ENCODE measurements at regions not wholly inside any gene's neighbourhood (a gene's known extent, or its start where the extent isn't known, plus 50 kb on each side); places are given as distances from the start of the nearest gene placed in this dataset.

DNA sequence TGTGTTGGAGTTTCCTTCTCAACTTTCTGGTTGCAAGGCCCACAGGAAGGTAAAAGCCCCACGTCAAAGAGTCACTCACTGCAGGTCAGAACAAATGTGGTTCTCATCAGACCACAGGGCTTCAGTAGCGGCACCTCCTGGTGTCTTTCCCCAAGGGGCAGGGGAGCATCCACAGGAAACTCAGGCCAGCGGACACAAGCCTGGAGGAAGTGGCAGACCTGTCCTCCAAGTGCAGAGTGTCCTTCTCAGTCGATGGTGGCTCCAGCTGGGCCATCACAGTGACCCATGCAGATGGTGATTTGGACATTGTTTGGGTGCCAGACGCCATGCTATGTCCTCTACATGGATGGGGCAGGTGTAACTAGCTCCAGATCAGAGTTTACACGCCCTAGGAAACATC lies 84.9 kb downstream of the ACKR3 start:
- no peak for DNase-seq (ENCODE audit: low read depth in 2 of 2)

DNA sequence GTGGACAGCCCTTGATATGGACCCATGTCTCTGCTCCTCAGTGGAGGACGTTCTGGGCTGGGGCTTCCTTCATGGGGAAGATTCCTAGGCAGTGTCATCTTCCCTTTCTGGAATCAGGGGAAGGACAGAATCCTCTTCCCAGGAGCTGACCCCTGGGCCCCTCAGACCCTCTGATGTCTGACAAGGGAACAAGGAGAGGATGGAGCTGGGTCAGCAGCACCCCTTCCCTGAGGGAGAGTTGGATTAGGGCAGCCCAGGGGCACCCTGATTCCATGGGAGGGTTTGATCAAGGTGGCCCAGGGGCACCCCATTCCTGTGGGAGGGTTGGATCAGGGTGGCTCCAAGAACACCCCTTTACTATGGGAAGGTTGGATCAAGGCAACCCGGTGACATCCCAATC lies 86.5 kb downstream of the ACKR3 start:
- no peak for DNase-seq (ENCODE audit: low read depth in 2 of 2)

DNA sequence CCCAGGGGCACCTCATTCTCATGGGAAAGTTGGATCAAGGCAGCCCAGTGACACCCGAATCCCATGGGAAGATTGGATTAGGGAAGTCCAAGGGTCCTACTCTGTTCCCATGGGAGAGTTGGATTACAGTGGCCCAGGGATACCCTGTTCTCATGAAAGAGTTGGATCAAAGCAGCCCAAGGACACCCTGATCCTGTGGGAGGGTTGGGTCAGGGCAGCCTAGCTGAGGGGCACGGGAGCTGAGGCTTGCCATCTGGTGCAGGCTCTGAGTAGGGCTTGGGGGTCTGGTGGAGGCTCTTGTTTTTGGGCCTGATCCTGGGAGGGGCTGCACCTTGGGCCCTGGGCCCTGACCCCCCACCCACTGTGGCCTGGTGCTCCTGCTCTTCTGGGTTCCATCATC lies 87.1 kb downstream of the ACKR3 start:
- no peak for DNase-seq (ENCODE audit: low read depth in 2 of 2)

DNA sequence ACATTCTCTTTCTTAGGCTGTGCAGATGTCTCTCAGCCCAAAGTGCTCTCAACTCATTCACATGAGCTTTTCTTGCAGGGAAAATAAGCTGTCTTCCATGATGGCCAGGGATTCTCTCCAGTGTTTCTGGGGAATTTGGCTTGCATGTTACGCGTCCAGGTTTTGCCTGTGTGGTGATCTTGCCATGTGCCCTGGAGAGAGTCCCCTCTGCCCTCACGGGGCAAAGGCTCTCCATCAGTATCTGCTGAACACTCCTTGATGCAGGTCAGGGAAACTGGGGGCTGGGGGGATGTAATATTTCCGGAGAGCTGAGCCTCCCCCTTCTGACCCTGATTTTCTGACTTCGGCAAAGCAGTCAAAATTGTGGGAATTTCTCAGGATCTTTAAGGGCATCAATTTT lies 87.6 kb downstream of the ACKR3 start:
- no peak for DNase-seq (ENCODE audit: low read depth in 2 of 2)

DNA sequence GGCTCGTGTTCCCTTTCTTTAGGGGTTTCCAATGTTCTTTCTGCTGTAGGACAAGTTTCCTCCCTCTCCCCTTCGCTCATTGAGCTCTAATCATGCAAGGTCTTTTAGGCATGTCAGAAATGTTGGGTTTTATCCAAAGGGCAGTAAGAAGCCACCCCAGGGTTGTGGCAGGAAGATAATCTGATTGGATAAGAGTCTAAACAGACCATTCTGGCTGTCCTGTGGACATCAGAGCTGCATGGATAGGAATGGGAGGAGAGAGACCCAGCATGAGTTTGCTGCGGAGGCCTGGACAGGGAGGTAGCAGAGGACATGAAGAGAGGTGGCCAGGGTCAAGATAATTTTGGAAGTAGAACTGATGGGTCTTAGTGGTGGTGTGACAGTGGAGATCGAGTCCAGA lies 88.2 kb downstream of the ACKR3 start:
- no peak for DNase-seq (ENCODE audit: low read depth in 2 of 2)

DNA sequence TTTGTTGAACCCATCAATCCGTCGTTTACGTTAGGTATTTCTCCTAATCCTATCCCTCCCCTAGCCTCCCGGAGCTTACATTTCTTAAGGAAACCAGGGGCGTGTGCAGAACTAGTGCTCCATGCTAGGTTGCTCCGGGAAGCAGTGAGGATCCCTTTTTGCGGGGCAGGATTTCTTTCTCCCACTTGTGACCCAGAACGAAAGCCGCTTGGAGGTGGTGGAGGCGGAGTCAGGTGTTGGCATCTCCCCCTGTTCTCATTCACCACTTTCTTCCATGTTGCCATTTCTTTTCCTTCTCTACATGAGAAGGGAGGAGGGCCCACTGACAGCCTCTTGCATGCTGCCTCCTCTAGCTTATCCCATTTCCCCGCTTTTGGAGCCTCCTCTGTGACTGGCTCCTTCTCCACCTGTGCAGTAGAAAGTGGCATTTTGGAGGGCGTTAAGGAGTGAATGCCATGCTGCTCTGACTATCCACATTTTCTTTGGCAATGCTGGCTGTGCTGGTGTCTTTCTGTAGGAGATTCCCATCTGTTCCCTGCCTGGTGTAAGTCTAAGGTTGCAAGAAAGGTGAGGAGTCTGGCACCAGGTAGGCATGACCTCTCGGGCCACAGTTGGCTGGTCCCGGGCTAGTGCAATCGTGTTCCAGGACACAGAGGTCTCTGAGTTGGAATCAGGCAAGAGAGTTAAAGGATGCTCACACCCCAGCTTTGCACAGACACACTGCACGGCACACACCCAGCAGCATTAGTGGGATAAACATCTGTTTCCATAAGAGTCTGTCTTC lies 89.5 kb downstream of the ACKR3 start:
- DNase-seq (ENCODE audit: low read depth in 2 of 2) = no peak

DNA sequence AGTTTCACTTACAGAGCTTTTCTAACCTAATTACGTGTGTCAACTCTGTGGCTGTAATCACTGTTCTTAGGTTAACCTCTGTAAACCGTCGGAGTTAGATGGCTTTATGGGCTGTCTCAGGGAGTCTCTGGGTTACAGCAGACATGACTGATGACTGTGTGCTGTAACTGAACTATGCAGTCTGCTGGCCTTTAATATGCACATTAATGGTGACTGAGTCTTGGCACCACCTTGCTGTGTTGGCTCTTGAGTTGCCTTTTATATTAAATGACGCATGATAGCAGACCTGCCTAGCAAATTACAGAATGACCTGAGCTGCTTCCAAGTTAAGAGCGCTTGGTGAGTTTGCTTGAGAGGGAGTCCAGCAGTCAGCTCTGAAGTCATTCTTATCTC lies 90.1 kb downstream of the ACKR3 start:
- DNase-seq (ENCODE audit: low read depth in 2 of 2) = no peak

DNA sequence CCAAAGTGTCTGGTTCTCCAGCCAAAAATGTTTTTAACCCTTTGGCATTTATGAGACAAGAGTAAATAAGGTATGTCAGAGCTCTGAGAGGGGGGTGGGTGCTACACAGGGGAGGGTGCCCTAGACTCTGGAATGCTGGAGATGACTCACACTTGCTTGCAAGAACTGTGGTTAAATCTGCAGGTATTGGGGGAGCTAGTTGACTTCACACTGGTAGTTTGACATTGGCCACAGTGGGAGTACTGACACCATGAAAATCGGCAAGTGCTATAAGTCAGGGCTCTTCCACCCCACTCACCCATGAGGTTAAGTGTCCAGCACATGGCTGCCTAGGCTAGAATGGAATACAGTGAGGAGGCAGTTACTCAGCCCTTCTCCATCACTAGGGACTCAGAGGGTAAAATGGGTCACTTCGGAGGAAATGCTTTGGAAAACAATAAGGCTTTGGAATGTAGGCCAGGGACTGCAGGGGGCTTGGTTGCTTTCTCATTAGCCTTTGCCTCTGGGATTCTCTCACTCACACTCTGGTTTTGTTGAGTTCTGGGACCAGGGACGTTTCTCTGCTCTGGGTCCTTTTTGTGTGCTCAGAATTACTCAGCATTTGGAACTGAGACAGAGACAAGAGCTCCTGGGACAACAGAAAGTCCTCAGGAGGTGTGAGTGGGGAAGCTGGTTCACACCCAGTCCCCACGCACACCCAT lies 91.6 kb downstream of the ACKR3 start:
- DNase-seq (ENCODE audit: low read depth in 2 of 2) = no peak

DNA sequence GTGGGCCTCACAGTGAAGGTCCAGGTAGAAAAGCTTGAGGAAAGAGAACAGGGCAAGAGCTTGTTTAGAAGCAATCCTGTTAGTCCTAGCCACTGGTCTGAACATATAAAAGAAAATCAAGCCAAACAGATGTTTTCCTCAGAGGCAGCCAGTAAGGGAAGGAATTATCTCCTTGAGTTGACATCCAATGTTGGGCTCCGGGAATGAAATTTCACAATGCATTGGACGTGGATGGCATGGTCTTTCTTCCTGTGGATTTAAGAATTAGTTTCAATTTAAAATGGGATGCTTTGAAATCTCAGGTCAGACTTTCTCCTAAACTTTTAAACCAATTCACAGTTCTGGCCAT lies 92.1 kb downstream of the ACKR3 start:
- no peak for DNase-seq (ENCODE audit: low read depth in 2 of 2)

DNA sequence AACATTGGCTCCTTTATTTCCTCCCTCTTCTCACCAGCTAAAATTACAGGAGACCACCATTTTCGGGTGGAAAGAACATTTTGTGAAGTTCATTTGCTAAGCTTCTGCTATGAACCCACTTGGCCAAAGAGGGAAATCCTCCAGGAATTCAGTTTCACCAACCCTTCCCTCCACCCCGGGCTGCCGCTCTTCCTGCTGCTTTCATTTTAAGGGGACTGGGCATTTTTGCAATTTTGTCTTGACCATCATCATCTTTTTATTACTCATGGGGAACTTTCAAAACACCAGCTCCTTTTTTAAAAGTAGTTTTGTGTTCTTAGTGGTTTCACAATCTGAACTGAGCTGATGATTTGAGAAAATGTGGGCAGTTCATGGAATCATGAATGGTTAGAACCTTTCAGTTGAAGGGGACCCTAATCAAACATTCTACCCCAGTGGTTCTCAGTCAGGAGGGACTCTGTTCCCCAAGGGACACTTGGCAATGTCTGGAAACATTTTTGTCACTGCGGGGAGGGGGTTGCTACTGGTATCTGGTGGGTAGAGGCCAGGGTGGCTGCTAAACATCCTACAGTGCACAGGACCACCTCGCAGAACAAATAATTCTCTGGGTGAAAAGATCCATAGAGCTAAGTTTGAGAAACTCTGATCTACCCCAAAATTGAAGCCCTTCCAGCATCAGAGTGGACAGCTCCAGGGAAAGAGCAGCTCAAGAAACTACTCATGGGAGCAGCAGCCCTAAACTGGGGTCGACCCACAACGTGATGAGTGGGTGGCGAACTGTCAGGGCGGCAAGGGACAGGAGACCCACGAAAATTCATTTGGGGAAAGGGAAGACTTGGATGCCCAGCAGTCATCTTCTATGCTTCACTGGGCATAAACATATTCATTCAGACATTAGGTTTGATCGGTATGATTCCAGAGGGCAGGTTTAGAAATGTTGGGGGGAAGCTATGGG lies 92.9 kb downstream of the ACKR3 start:
- no peak for DNase-seq (ENCODE audit: low read depth in 2 of 2)

DNA sequence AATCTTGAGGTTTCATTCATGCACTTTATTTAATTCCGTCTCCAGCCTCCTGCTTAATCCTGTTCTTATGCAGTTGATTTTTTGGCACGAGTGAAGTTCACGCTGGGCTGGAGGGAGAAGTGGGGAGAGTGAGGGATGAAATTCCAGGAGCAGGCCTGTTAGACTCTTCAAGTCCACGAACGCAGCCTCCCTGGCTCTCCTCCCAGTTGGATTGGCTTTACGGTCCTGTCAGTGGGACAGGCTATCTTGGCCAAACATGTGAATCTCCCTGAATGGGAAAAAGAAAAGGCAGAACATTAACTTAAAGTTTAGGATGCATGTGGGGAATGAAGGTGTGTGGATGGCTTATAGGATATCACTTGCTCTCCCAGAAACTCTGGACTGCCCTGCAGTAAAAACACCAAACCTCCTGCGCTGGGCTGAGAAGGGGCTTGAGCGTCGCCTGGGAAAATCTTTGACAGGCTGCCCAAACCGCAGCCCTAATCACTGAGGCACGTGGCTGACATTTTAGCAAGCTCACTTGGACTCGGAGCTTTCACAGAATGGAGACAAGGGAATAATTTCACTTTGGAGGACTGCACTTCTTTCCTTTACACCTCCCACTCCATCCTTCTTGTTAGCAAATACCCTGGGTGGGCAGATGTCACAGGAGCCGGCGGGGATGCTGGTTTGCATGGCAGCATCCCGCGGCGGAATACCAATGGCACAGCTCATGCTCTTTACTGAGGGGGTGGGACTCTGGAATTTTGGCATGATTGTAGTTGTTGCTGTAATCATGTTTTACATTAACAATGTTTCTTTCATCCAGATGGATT lies 93.9 kb downstream of the ACKR3 start:
- DNase-seq (ENCODE audit: low read depth in 2 of 2) = no peak

DNA sequence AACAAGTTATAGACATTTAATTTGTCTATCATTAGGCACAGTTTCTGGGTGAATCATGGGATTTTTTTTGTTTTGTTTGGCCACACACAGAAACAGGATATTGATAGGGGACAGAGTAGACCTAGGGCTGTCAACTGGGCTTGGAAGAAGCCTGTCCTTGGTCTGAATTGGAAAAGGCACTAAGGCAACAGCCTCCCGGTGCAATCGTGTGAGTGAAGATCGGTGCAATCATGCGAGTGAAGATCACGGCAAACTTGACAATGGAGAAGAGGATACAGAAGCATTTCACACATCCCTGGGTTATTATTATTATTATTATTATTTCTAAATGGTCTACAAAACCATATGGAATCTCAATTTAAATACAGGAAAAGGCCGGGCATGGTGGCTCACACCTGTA lies 94.5 kb downstream of the ACKR3 start:
- DNase-seq (ENCODE audit: low read depth in 2 of 2) = no peak

DNA sequence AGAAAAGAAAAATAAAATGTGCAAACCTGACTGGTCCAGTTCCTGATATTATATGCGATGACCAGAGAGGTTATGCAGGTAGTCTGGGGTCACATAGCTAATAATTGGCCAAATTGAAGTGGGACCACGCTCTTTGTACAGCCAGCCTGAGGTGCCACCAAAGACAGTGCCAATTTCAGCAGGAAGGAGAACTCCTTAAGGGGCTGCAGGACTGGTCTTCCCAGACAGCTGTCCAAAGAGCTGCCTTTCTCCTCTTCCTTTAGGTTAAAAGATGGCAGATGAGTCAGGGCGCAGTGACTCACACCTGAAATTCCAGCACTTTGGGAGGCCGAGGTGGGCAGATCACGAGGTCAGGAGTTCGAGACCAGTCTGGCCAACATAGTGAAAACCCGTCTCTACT lies 95.5 kb downstream of the ACKR3 start:
- DNase-seq (ENCODE audit: low read depth in 2 of 2) = no peak

DNA sequence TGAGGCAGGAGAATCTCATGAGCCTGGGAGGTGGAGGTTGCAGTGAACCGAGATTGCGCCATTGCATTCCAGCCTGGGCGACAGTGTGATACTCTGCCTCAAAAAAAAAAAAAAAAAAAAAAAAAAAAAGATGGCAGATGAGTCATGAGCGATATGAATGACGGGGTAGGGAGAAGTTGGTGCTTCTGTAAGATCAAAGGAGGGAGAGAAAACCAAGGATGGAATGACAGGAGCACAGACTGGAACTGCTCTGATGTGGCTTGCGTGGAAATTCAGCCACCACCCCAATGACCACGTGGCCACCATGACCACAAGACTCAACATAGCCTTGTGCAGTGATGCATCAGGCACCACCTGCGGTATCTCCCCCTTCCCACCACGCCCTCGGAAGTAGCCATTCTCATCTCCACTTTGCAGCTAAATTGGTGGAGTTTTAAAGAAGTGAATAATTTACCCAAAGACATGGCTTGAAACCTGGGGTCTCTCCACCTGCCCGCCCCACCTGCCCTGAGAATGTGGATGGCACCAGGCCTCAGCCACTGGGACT lies 96.0 kb downstream of the ACKR3 start:
- DNase-seq (ENCODE audit: low read depth in 2 of 2) = no peak

DNA sequence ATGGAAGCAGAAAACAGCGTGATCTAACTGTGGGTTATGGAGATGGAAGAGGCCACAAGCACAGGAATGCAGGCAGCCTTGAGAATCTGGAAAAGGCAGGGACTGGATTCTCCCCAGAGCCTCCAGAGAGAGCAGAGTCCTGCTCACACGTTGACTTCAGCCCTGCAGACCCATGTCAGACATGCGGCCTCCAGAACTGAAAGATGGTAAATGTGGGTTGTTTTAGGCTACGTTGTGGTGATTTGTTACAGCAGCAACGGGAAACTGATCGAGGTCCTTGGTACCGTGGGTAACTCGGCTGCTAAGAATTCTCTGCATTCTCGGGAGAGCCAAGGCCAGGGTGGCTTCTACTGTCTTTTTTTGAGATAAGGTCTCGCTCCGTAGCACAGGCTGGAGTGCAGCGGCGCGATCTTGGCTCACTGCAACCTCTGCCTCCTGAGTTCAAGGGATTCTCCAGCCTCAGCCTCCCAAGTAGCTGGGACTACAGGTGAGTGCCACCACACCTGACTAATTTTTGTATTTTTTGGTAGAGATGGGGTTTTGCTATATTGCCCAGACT lies 97.1 kb downstream of the ACKR3 start:
- DNase-seq (ENCODE audit: low read depth in 2 of 2) = no peak

DNA sequence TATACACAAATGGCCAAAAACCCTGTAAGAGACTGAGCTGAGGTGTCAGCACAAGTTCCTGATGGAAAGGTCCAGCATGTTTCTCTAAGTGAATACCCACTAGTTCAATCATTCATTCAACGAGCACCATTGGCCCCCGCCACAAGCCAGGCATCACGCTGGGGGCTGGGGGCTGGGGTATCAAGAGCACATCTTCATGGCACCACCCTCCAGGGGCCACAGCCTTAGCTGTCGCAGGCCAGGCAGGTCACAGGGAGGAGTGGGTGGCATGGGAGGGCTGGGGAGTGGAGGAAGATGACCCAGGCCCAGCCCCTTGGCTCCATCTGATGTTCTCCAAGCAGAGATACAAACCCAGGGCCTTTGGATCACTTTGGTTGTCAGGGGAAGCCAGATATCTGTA lies 97.9 kb downstream of the ACKR3 start:
- no peak for DNase-seq (ENCODE audit: low read depth in 2 of 2)

DNA sequence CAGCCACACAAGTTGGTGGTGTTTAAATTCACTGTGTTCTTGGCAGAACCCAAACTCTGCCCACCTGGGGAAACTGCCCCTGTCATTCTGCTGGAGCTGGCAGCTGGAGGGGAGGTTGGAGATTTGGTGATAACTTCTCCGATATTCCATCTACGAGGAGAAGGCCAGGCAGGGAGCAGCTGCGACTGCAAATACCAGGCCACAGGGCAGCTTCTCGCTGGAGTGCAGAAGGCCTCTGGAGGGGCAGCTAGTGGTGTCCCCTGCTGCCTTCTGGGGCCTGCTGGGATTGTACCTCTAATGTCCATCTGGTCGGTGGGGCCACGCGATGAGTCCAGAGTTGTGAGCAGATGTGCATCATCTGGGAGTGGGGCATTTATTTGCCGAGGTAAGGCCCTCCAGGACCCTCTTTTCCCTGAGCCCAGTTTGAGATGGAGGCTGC lies 98.9 kb downstream of the ACKR3 start:
- DNase-seq (ENCODE audit: low read depth in 2 of 2) = no peak

DNA sequence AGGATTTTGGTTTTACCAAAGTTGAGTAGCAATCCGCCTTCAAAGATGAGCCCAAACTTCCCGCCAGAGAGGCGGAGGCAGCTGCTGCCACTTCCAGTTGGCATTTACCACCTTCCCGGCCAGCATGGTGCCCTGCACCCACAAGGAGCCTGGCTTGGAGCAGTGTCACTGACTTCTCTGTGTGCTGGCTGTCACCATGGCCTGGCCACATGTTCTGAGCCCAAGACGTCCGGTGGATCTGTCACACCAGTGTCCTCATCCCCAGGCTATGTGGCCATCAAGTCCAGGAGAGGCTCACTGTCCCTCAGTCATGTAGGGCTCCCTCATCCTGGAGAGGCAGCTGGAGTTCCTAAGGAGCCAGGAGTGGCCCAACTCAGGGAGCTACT lies 100.6 kb downstream of the ACKR3 start:
- DNase-seq (ENCODE audit: low read depth in 2 of 2) = no peak

DNA sequence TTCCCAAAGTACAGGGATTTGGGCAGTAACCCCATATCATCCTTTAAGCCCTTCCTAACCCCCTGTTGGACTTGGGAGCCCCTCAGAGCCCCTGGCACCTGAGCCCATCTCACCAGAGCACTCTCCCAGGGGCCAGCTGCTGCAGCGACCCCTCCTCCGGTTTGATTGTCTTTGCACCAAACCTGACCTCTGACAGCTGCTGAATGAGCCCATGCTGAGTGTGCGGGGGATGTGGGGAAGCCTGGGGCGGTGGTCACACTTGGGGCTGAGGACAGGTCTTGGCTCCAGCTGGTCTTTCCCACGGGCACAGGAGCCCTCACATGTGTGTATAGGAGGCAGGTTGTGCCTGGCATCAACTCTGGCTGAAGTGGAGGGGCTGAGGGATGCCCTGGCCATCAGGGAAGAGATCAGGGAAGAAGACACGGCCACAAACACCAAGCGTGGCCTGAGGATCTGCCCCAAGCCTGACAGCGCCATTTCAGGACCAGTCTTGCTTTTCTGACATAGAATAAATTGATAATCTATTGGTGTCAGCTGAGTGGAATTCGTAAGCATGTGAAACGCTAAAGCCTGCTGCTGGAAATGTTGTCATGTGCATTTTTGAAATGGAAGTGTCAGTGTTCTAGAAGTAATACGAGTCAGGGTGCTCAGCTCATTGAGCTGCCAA lies 102.4 kb downstream of the ACKR3 start:
- DNase-seq (ENCODE audit: low read depth in 2 of 2) = no peak

DNA sequence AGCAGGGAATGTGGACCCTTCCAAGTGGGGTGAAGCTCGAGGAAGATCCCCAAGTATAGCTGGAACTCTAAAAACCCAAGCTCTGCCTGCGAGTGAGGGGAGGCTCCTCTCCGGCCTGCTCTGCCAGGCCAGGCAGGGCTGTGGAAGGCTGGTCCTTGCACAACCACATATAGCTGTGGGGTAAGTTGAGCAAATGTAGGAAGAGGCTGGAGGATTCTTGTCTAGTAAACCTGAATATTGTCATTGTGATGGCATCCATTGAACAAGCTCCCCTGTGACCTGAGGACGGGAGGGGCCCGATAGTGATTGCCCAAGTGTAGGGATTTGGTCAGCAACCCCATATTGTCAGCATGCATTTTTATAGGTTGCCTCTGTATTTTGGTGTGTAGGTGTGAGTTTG lies 103.0 kb downstream of the ACKR3 start:
- no peak for DNase-seq (ENCODE audit: low read depth in 2 of 2)

Measured in stimulated activated CD8-positive, alpha-beta memory T cell treated with anti-CD3 and anti-CD28 coated beads, Interleukin-2, amount 100 ng/mL, for 48 hours (primary cell).